K562 (cell line): ENCODE measurements at regions not wholly inside any gene's neighbourhood (a gene's known extent, or its start where the extent isn't known, plus 50 kb on each side); places are given as distances from the start of the nearest gene placed in this dataset.

Experiments
- ATAC-seq: fragments of 200-7000 bp; cut with Tn5 transposase; 3 replicates; pipeline ENCODE4 v1.9.1; 2020; ENCODE audit warnings: moderate library complexity
- BruUV-seq: library from RNA; stranded (reverse); fragments of 400-500 nt; replicated peaks from 2 replicates; lab custom pipeline; 2021; lab: Mats Ljungman, UMichigan
- CTCF ChIA-PET: fragments of 300-600 bp; formaldehyde crosslinking; extraction: SDS; loops from one replicate; lab custom pipeline; 2021; ENCODE audit warnings: low intra/inter-chr PET ratio; lab: Yijun Ruan, JAX
- POLR2A ChIA-PET: fragments of 300-600, 350-650 bp; sonication (Branson Sonifier 250); formaldehyde crosslinking; extraction: SDS; loops from one replicate; lab custom pipeline; 2021; ENCODE audit warnings: antibody characterized with exemption, inconsistent platforms; lab: Yijun Ruan, JAX
- DNase-seq, 4 experiments: peaks; one replicate each; pipeline versions ENCODE4 v3.0.0 to v3.0.0-alpha.2; 2011 to 2018; ENCODE audit warnings: low spot score in 3 of 4, mixed read lengths in 3 of 4; ENCODE audit errors: extremely low read depth in 1 of 4
- FAIRE-seq: peaks from 2 replicates; lab custom pipeline; 2011; peaks lifted over from hg19 to GRCh38; lab: Jason Lieb, UNC
- H2AFZ ChIP-seq: 2 replicates; pipeline ENCODE4 v1.6.0; 2011; ENCODE audit warnings: low read depth, low read length, control low read depth, inconsistent platforms
- H3K27ac ChIP-seq: fragments of 200-600 bp; 3 replicates; pipeline ENCODE4 v1.8.0; 2011; ENCODE audit warnings: low read depth, mild to moderate bottlenecking, control low read depth, inconsistent platforms, low read length, moderate library complexity, mixed read lengths; ENCODE audit errors: extremely low read depth
- H3K27me3 ChIP-seq, 2 experiments: fragments of 300-600 bp in 1 of 2; 2 replicates in 1 of 2; 3 replicates in 1 of 2; pipeline versions ENCODE4 v1.6.0 to v1.8.0; 2011; ENCODE audit warnings: inconsistent platforms in 2 of 2, low read length in 2 of 2, mild to moderate bottlenecking in 1 of 2, mixed read lengths in 1 of 2, moderate library complexity in 1 of 2; ENCODE audit not compliant: control insufficient read depth in 2 of 2, insufficient read depth in 2 of 2
- H3K36me3 ChIP-seq: fragments of 300-600 bp; 3 replicates; pipeline ENCODE4 v1.8.0; 2011; ENCODE audit warnings: mild to moderate bottlenecking, low read length, inconsistent platforms; ENCODE audit not compliant: control insufficient read depth, insufficient read depth
- H3K4me1 ChIP-seq, 2 experiments: fragments of 200-600 bp in 1 of 2; replicated peaks in 1 of 2; 2 replicates in 1 of 2; 3 replicates in 1 of 2; pipeline versions ENCODE4 v1.5.1 to v1.8.0; 2011; ENCODE audit warnings: inconsistent platforms in 2 of 2, low read length in 2 of 2, mild to moderate bottlenecking in 1 of 2, mixed read lengths in 1 of 2, moderate library complexity in 1 of 2; ENCODE audit not compliant: control insufficient read depth in 2 of 2, insufficient read depth in 2 of 2
- H3K4me2 ChIP-seq: 2 replicates; pipeline ENCODE4 v1.6.1; 2011; ENCODE audit warnings: low read length, control low read depth, inconsistent platforms, mixed read lengths; ENCODE audit not compliant: insufficient read depth
- H3K4me3 ChIP-seq: fragments of 200-600 bp; sonication (generic), shearing (Covaris generic); 2 replicates; pipeline ENCODE4 v1.5.1; 2016; ENCODE audit warnings: control low read depth, inconsistent platforms
- H3K79me2 ChIP-seq: fragments of 200-600 bp; 3 replicates; pipeline ENCODE4 v1.8.0; 2011; ENCODE audit warnings: low read length, inconsistent platforms; ENCODE audit not compliant: control insufficient read depth, insufficient read depth
- H3K9ac ChIP-seq, 2 experiments: 2 replicates each; pipeline versions ENCODE4 v1.6.0 to v1.6.1; 2011; ENCODE audit warnings: low read depth in 2 of 2, low read length in 2 of 2, control low read depth in 1 of 2, inconsistent platforms in 1 of 2, mild to moderate bottlenecking in 1 of 2, mixed read lengths in 1 of 2; ENCODE audit not compliant: insufficient read depth in 1 of 2
- H3K9me1 ChIP-seq: one replicate; pipeline ENCODE4 v1.6.0; 2011; ENCODE audit warnings: inconsistent platforms, mild to moderate bottlenecking, low read length, moderate library complexity; ENCODE audit not compliant: control insufficient read depth, insufficient read depth
- H3K9me3 ChIP-seq: replicated peaks from 2 replicates; pipeline ENCODE4 v1.5.1; 2011; ENCODE audit warnings: low read depth, low read length, inconsistent platforms; ENCODE audit not compliant: control insufficient read depth, insufficient read depth
- H4K20me1 ChIP-seq: replicated peaks from 2 replicates; pipeline ENCODE4 v1.6.1; 2011; ENCODE audit warnings: low read length, inconsistent platforms, mixed read lengths; ENCODE audit not compliant: control insufficient read depth, insufficient read depth
- CEBPG ChIP-seq, 3 experiments: fragments of 200-800 bp in 1 of 3; sonication (Bioruptor generic) in 1 of 3; sonication (generic) in 1 of 3; formaldehyde crosslinking in 1 of 3; IDR thresholded peaks in 2 of 3; conservative IDR thresholded peaks in 1 of 3; 2 replicates each; pipeline versions ENCODE4 v1.6.1 to v1.8.0; 2016 to 2022; ENCODE audit warnings: missing compliant biosample characterization in 2 of 3, missing genetic modification characterization in 2 of 3, mild to moderate bottlenecking in 1 of 3, missing genetic modification reagents in 1 of 3
- CTBP1 ChIP-seq: fragments of 450-650 bp; IDR thresholded peaks from 2 replicates; pipeline ENCODE4 v1.6.1; 2016; ENCODE audit warnings: borderline replicate concordance
- DIDO1 ChIP-seq: fragments of 450-650 bp; IDR thresholded peaks from 2 replicates; pipeline ENCODE4 v1.6.1; 2016; ENCODE audit warnings: low read depth, missing biosample characterization, missing genetic modification characterization
- KDM4B ChIP-seq, 2 experiments: fragments of 450-650 bp in 1 of 2; sonication (generic) in 1 of 2; IDR thresholded peaks; 2 replicates each; pipeline ENCODE4 v1.6.1; 2016 to 2017; ENCODE audit warnings: borderline replicate concordance in 2 of 2, antibody characterized with exemption in 1 of 2, low read depth in 1 of 2, mild to moderate bottlenecking in 1 of 2
- MTA2 ChIP-seq: fragments of 450-650 bp; IDR thresholded peaks from 2 replicates; pipeline ENCODE4 v1.6.1; 2016; ENCODE audit warnings: low read depth
- RBFOX2 ChIP-seq: fragments of 200-400 bp; formaldehyde crosslinking; IDR thresholded peaks from 2 replicates; pipeline ENCODE4 v1.6.1; 2017; ENCODE audit warnings: low read depth, mild to moderate bottlenecking, low read length, moderate library complexity
- SMAD1 ChIP-seq: fragments of 150-350 bp; IDR thresholded peaks from 2 replicates; pipeline ENCODE4 v1.6.1; 2014; ENCODE audit warnings: low read length, low read depth; ENCODE audit not compliant: partially characterized antibody
- ZFP1 ChIP-seq: fragments of 450-650 bp; formaldehyde crosslinking; IDR thresholded peaks from 2 replicates; pipeline ENCODE4 v1.4.0; 2020; ENCODE audit warnings: mild to moderate bottlenecking, mixed read lengths
- ZNF133 ChIP-seq: fragments of 250-450 bp; sonication (Bioruptor Pico); IDR thresholded peaks from 2 replicates; pipeline ENCODE4 v1.4.0; 2020; ENCODE audit warnings: mild to moderate bottlenecking
- WGBS: fragments of 100-300 bp; shearing (Covaris generic); methylation state at CpG from one replicate; pipeline ENCODE4 v1.1.6; 2016; ENCODE audit warnings: low coverage, mixed read lengths; ENCODE audit not compliant: insufficient coverage; ENCODE audit errors: missing lambda C conversion rate; 5-methylcytosine and 5-hydroxymethylcytosine counted together
- in situ Hi-C: fragments of 300-500 bp; cut with MboI; formaldehyde crosslinking; loops from 4 replicates; pipeline ENCODE4 v1.15.0; 2018; ENCODE audit warnings: inconsistent platforms, mixed read lengths
- intact Hi-C: fragments of 100-400 bp; cut with micrococcal nuclease; formaldehyde crosslinking; loops from 2 replicates; pipeline ENCODE4 v1.14.2; 2022
- TF ChIP-seq, protein P1 (sequence below): IDR thresholded peaks from 2 replicates; pipeline ENCODE4 v1.6.1; 2011; ENCODE audit warnings: borderline replicate concordance, low read depth, mild to moderate bottlenecking, moderate library complexity, low read length; ENCODE audit not compliant: insufficient read depth, poor library complexity, severe bottlenecking
- TF ChIP-seq, protein P2 (sequence below): fragments of 200-800 bp; sonication (Bioruptor generic); IDR thresholded peaks from 2 replicates; pipeline ENCODE4 v1.6.1; 2016; ENCODE audit warnings: missing genetic modification characterization, missing compliant biosample characterization

DNA sequence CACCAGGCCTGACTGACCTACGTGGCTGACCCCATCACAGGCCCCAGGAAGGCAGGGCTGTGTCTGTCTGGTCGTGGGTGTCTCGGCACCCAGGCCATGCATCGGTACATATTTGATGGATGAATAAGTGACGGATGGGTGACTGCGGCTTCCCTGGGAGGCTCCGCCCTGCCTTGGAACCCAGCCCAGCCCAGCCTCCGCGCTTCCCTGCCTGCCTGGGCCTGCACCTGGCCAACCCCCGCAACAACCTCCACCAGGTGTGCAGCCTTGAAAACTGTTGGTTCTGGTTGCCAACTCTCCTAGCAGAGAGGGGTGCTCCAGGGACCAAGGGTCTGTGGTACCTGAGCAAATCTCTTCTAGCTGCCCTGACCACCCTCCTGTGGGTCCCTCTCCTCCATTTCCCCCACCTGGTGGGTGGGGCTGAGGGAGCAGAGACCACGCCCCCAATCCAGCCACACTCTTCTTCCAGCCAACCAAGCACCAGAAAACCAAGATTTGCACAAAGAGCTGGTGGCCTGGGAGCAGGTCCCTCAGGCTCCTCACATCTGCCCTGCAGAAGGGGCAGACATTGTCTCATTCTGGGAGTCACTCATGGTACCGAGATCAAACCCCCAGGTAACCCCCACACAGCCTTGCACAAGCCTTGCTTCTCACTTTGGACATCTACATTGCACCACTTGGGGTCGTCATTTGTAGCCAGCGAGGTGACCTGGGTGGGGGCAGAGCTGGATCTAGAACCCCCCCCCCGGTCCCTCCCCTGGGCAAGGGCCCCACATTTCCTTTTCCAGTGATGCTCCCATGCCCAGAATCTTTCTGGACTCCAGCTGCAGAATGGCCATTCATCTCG, 100.6 kb upstream of the IER5L start:
- H2AFZ ChIP-seq: no peak overlapping the region
- H4K20me1 ChIP-seq: peaks cover 2% of the 10 kb centered on the region; the same call in 1 of the 2 replicates
- H3K4me3 ChIP-seq: no peak overlapping the region
- H3K27ac ChIP-seq: no peak overlapping the region
- FAIRE-seq (no peak), DNase-seq (peak; percentile 34 to 54 (median 44)), ATAC-seq (peak; percentile 78)
- H3K27me3 ChIP-seq: peaks cover 11 to 30% of the 10 kb centered on the region in 2 experiments; a peak in 4 of 5 replicates
- intact Hi-C loops (no loop called here), in situ Hi-C loops (no loop called here)
- H3K36me3 ChIP-seq: no peaks in the 10 kb centered on the region
- peak overlapping the region in 1 of 2 experiments; percentile 6; a peak in 2 of 4 replicates for H3K9ac ChIP-seq
- 10% methylated on average over 16 of the region's 16 CpGs for WGBS
- H3K9me3 ChIP-seq: no peaks in the 10 kb centered on the region
- no peaks in the 10 kb centered on the region for H3K9me1 ChIP-seq
- no peak overlapping the region for H3K4me2 ChIP-seq
- peaks cover 0 to 27% of the 10 kb centered on the region in 2 experiments; a peak in 3 of 5 replicates for H3K4me1 ChIP-seq
- ChIA-PET CTCF (no interaction called here), POLR2A (interaction anchor here (0.6 to 0.7 kb wide), 4 partner anchors 15 to 36 kb away, joined by 3 to 4 read pairs (median 3); no protein-coding TSS in a partner anchor)
- no peaks in the 10 kb centered on the region for H3K79me2 ChIP-seq
- BruUV-seq: no TSS peak
- TF ChIP-seq ZFP1 (CRISPR knock-in tag) (no peak), DIDO1 (tag) (no peak), CEBPG (CRISPR knock-in tag; IDR thresholded peaks at IDR 0.05) (no peak), CEBPG (tag; conservative IDR thresholded peaks at IDR 0.05 in 1 of 2, IDR thresholded peaks at IDR 0.05 in 1 of 2) (no peak), MTA2 (no peak), SMAD1 (no peak), KDM4B (IDR thresholded peaks at IDR 0.05; ENCODE audit: borderline replicate concordance in 2 of 2, low read depth in 1 of 2) (no peak), CTBP1 (peak; percentile 69), ZNF133 (no peak), RBFOX2 (no peak)
- TF ChIP-seq, protein P1, sequence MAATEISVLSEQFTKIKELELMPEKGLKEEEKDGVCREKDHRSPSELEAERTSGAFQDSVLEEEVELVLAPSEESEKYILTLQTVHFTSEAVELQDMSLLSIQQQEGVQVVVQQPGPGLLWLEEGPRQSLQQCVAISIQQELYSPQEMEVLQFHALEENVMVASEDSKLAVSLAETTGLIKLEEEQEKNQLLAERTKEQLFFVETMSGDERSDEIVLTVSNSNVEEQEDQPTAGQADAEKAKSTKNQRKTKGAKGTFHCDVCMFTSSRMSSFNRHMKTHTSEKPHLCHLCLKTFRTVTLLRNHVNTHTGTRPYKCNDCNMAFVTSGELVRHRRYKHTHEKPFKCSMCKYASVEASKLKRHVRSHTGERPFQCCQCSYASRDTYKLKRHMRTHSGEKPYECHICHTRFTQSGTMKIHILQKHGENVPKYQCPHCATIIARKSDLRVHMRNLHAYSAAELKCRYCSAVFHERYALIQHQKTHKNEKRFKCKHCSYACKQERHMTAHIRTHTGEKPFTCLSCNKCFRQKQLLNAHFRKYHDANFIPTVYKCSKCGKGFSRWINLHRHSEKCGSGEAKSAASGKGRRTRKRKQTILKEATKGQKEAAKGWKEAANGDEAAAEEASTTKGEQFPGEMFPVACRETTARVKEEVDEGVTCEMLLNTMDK: no peak
- TF ChIP-seq, protein P2, sequence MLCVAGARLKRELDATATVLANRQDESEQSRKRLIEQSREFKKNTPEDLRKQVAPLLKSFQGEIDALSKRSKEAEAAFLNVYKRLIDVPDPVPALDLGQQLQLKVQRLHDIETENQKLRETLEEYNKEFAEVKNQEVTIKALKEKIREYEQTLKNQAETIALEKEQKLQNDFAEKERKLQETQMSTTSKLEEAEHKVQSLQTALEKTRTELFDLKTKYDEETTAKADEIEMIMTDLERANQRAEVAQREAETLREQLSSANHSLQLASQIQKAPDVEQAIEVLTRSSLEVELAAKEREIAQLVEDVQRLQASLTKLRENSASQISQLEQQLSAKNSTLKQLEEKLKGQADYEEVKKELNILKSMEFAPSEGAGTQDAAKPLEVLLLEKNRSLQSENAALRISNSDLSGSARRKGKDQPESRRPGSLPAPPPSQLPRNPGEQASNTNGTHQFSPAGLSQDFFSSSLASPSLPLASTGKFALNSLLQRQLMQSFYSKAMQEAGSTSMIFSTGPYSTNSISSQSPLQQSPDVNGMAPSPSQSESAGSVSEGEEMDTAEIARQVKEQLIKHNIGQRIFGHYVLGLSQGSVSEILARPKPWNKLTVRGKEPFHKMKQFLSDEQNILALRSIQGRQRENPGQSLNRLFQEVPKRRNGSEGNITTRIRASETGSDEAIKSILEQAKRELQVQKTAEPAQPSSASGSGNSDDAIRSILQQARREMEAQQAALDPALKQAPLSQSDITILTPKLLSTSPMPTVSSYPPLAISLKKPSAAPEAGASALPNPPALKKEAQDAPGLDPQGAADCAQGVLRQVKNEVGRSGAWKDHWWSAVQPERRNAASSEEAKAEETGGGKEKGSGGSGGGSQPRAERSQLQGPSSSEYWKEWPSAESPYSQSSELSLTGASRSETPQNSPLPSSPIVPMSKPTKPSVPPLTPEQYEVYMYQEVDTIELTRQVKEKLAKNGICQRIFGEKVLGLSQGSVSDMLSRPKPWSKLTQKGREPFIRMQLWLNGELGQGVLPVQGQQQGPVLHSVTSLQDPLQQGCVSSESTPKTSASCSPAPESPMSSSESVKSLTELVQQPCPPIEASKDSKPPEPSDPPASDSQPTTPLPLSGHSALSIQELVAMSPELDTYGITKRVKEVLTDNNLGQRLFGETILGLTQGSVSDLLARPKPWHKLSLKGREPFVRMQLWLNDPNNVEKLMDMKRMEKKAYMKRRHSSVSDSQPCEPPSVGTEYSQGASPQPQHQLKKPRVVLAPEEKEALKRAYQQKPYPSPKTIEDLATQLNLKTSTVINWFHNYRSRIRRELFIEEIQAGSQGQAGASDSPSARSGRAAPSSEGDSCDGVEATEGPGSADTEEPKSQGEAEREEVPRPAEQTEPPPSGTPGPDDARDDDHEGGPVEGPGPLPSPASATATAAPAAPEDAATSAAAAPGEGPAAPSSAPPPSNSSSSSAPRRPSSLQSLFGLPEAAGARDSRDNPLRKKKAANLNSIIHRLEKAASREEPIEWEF (CRISPR knock-in tag): no peak
